Activated CD8-positive, alpha-beta memory T cell treated with anti-CD3 and anti-CD28 coated beads for 48 hours (primary cell): ENCODE measurements at regions not wholly inside any gene's neighbourhood (a gene's known extent, or its start where the extent isn't known, plus 50 kb on each side); places are given as distances from the start of the nearest gene placed in this dataset.
"Not testable (repeated sequence)": the region's sequence is repeated elsewhere in the genome, so short reads cannot be mapped to it uniquely, and the experiment has no call there.

ENCODE experiments used
- DNase-seq, 3 experiments: peaks; one replicate each; pipeline ENCODE4 v3.0.0-alpha.2; 2020; ENCODE audit warnings: low read depth in 2 of 3, low spot score in 2 of 3

DNA sequence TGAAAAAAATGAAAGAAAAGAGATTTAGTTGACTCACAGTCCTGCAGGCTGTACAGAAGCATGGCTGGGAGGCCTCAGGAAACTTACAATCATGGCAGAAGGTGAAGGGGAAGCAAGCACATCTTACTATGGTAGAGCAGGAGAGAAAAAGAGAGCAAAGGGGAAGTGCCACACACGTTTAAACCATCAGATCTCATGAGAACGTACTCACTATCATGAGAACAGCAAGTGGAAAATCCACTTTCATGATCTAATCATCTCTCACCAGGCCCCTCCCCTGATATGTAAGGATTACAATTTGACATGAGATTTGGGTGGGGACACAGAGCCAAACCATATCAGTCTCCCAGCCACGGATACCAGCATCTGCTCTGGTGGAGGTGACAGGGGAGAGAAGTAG lies 50.8 kb upstream of the CPOX start:
- DNase-seq, result no peak

DNA sequence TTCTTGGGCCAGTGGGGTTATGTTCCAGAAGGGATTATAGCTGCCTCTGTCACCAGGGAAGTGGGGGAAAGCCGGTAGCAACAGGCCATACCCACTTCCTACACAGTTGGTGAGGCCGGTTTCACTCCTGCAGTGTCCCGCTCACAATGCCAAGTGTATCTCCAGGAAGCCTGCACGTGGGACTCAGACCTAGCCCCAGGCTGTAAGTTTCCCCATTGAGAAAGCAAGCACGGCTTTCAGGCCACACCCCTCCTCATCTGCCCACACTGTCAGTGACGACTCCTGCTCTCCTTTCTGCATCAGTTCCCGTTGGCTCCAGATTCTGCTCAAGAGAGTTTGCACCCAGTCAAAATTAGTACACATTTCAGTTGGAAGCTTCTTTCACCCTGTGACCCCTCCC lies 51.6 kb upstream of the CPOX start:
- DNase-seq, result no peak

DNA sequence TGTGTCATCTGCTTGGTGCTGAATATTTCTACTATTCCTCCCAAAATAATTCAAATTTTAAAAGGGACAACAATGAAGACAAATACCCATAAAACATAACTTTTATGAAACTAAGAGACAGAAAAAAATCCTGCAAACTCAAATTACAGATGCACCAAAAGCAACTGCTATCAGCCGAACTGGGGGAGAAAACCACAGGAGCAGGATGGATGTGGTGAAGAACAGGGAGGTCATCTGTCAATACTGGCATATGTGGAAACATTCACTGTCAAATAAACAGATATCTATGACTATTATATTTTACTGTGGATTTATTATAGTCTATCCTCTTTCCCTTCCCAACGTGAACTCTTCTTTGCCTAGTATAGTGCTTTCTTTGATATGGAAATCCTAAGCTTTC lies 53.3 kb upstream of the CPOX start:
- no peak for DNase-seq

DNA sequence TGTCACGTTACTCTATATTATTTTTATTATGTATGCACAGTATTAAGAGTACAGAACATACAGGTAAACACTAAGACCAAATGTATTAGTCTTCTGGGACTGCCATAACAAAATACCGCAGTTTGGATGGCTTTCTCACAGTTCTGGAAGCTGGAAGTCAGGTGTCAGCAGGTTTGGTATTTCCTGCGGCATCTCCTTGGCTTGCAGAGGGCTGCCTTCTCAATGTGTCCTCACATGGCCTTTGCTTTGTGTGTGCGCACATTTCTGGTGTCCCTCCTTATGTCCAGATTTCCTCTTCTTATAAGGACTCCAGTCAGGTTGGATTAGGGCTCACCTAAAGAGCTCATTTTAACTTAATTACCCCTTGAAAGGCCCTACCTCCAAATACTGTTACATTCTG lies 53.8 kb upstream of the CPOX start:
- DNase-seq, result no peak

DNA sequence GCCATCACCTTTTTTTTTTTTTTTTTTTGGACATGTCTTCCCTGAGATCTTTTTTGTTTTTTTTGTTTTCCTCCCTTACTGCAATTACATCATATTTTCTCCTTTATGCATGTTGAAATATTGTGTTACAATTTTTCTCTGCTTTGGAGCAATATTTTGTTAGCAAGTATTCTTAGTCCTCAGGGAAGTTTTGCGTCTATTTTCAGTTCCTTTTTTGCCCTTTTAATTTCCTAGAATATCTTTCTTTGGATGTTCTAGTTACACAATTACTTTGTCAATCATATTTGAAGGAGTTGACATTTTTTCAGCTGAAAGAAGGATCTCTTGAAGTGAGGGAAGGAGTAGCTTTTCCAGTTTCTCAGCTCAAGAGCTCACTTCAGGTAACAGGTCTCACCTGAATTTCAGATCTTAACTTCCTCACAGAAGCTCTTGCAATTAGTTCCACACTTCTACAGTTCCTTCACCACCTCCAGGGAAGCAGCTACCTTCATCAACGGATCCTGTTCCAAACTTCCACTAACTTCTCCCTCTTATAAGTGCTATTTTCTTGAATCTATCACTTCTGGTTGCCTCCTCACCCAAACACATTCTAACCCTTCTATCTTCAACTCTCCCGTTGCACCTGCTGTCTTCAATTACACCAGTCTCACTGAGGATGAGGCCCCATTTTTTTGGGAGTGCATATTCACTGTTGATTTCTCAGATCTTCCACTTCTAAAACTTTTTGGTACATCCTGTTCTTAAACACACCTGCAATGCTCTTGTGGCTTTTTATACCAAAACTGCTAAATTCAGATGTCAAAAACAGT lies 57.8 kb upstream of the CPOX start:
- no peak for DNase-seq

DNA sequence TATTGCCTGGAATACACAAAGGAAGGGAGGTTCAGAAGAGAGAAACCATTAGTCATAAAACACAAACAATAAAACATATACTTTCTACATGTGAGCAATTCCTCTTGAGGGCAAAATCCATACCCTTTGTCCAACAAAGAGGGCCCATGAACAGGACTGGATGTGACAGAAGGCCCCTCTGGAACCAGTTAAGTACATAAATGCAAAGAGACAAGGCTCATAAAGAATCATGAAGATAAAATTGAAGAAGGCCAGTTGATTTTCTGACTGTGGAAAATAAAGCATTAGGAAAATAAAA lies 58.3 kb upstream of the CPOX start:
- DNase-seq, result no peak

DNA sequence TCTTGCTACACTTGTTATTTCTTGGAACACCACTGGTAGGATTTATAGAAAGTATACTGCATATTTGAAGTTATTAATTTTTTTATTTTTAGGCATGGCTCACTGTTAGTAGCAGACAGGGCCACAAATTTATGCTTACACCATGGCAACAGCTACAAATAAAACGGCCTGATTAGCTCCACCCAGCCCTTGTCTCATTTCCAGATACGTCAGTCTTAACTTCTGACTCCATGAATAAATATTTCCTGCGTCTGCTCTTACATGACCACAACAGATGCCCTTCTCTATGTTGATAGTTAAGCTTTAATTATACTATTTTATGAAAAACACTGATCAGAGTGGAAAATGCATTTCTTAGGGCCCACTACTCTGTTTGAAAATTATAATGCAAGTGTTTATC lies 62.3 kb upstream of the CPOX start:
- no peak for DNase-seq

DNA sequence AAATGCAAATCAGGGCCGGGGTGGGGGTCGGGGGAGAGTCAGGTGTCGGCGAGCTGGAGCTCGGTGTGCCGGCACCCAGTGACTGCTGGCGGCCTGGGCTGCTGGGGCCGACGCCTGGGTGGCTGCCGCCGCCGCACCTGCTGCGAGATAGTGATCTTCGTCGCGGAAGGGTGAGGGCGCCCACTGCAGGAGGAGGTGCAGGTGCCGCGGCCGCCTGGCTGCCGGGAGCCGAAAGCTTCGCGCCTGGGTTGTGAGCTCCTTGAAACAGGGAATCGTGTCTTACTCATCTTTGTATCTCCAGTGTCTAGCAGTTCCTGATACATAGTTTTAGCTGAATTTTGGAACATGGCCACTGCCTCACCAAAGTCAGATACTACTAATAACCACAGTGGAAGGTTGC lies 64.0 kb upstream of the CPOX start:
- DNase-seq, result peak in 2 of 3 experiments; percentile 6 to 11

DNA sequence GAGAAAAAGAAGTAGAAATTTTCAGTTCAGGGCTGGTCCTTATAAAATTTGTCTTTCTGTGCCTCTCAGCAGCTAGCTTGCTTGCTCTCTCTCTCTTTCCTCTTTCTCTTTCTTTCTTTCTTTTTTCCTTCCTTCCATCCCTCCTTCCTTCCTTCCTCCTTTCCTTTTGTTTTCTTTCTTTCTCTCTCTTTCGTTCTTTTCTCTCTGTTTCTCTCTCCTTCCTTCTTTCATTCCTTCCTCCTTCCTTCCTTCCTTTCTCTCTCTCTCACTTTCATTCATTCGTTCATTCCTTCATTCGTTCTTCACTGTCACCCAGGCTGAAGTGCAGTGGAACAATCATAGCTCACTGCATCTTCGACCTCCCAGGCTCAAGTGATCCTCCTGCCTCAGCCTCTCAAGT lies 69.3 kb upstream of the CPOX start:
- no peak for DNase-seq

DNA sequence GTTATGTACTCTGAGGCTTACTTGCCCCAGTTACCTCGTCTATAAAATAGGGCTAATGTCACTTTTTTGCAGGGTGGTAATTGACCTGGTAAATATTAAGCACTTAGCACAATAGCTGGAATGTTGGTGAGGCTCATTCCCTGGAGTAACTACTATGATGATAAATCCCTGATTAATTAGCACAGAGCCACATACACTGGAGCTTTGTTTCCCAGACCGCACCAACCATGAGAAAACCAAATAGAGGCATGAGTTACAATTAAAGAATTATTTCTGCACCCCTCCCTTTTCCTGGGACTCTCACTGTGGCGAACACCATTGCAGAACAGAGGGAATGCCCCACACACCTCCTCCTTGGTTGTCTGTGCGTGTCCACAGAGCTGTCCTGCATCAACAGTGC lies 76.6 kb upstream of the CPOX start:
- DNase-seq, result no peak

DNA sequence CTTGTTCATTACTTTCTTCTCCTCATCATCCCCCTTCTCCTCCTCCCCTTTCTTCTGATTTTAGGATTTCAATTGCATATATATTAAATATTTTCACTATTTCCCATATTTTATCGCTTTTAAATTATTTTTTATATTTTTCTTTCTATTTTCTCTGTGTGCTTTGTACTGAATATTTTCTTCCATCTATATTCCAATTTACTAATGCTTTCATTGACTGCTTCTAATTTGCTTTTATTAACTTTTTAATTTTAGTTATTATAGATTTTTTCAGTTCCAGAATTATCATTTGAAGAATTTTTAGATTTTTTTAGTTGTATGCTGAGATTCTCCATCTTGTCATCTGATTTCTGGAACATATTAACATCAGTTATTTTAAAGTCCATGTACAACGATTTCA lies 83.2 kb upstream of the ST3GAL6 start:
- DNase-seq, result no peak

DNA sequence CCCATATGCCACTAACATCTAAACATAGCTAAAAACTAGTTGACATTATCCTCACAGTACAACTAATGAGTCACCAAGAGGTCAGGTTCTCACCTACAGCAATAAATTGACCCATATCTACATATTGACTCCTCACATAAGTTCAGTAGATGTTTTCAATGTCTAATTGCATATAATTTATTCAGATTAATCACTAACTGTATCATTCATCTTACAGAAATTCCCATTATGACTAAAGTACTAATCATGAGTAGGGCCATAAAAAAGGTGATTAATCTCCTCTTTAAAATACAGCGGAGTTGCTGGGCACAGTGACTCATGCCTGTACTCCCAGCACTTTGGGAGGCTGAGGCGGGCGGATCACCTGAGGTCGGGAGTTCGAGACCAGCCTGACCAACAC lies 82.4 kb upstream of the ST3GAL6 start:
- DNase-seq, result no peak

DNA sequence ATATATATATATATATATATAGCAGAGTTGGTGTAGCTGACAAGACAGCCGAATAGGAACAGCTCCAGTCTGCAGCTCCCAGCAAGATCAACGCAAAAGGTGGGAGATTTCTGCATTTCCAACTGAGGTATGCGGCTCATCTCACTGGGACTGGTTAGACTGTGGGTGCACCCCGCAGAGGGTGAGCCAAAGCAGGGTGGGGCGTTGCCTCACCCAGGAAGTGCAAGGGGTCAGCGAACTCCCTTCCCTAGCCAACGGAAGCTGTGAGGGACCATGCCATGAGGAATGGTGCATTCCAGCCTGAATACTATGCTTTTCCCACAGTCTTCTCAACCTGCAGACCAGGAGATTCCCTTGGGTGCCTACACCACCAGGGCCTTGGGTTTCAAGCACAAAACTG lies 81.7 kb upstream of the ST3GAL6 start:
- DNase-seq, result no peak

DNA sequence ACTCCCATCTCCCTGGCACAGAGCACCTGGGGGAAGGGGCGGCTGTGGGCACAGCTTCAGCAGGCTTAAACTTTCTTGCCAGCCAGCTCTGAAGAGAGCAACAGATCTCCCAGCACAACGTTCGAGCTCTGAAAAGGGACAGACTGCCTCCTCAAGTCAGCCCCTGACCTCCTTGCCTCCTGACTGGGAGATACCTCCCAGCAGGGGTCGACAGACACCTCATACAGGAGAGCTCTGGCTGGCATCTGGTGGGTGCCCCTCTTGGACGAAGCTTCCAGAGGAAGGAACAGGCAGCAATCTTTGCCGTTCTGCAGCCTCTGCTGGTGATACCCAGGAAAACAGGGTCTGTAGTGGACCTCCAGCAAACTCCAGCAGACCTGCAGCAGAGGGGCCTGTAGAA lies 80.7 kb upstream of the ST3GAL6 start:
- not testable (repeated sequence) for DNase-seq

DNA sequence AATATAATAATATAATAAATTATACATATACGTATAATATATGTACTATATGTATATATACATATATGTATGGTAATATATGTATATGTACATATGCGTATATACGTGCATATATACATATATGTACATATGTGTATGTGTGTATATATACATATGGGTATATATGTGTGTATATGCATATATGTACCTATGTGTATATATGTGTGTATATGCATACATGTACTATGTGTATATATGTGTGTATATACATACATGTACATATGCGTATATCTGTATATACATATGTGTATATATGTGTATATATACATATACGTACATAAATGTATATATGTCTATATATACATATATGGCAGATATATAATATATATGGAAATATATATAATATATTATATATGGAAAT lies 74.8 kb upstream of the ST3GAL6 start:
- no peak for DNase-seq

DNA sequence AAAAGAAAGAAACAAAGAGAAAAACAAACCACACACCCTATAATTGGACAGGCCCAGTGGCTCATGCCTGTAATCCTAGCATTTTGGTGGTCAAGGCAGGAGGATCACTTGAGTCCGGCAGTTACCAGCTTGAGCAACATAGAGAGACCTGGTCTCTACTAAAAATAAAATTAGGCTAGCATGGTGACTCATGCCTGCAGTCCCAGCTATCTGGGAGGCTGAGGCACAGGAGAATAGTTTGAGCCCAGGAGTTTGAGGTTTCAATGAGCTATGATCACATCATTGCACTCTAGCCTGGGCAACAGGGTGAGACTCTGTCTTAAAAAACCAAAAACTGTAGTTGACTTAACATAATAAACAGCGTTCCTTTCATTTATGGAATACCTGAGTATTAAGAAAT lies 72.3 kb upstream of the ST3GAL6 start:
- no peak for DNase-seq

DNA sequence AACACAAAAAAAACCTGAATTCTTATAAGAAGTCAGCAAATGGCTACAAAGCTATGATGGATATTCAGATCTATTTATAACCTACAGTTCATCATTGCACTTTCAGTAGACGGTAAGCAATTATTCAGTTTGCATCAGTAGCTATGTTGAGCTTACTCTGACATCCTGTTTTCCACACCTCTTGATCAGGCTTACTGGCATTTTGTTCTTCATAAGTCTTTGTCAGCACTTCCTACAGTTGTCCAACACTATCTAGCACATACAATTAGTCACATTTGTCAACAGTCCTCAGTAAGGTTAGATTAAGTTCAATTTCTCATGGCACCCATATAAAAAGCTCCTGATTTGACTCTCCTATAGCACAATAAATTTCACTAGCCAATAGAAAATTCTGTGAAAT lies 71.2 kb upstream of the ST3GAL6 start:
- no peak for DNase-seq

DNA sequence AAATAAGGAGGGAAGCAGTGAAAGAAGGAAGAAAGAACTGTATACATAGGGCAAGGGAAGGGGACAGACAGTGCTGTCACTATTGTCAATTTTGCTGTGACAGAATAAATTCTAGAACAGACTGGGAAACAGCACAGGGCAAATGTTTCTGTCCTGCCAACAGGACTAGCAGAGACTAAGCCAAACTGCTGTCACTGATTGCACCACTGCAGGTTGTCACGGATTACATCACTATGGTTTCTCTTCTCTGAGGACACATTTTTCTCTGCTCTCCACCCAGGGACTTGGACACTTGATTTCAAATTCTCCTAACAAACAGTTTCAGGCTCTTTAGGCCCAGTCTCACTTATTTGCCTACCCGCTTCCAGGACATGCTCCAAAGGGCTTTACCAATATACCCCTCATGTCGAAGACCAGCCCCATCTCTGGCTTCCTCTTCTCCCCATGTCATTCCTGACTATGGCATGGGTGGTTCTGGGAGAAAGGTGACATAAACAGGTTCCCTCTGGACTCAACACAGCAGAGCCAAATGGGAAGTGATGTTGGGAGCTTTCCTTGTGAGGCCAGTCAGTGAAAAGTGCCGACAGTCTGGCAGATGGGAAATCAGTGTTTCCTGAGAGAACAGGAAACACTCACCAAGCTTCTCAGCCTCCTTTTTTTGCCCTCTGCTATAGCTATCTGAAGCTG lies 70.2 kb upstream of the ST3GAL6 start:
- DNase-seq, result no peak

DNA sequence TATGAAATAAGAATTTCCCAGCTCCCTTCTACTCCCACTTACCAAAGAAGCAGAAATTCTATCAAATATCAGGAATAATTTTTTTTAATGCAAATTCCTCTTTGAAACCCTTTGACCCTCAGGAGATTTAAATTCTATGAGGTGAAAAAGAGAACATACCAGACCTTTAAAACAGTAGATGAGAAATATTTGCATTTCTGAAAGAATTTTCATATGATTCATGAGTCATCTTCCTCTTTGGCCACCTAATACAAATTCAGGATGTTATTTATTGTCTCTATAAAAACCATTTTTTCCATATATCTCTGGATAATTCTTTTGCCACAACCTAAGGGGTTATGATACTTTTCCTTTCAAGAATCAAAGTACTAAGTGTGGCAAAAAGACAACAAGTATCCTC lies 67.3 kb upstream of the ST3GAL6 start:
- no peak for DNase-seq

DNA sequence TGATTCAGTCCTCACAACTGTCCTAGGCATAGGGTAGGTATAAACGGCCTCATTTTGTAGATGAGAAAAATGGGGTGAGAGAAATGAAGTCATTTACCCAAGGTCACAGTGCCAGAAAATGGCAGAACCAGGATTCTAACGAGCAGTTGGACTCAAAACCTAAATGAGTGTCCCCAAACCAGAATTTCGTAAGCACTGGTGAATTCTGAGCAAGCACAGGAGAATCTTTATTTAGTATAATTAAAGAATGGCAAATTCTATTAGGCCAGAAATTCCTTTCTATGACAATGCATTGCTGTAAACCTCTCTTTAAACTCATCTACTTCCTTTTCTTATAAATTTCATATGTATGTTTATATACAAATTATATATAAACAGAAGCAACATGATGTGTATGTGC lies 66.8 kb upstream of the ST3GAL6 start:
- DNase-seq, result not testable (repeated sequence)

DNA sequence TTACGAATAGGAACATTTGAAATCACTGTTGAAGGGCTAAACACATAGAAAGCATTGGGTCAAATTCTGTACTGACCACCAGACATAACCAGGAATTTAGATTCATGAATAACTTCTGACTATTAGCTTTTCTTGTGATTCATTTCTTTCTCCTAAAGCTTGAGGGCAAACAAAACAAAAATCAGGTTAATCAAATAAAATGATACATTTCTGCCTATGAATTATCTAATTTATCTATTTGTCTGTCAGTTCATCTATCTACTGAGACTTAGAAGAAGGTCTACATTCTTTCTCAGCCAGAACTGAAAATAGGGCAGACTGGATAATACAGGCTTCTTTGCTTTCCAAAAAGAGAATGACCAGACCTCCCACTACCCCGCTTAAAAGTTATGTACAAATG lies 65.9 kb upstream of the ST3GAL6 start:
- no peak for DNase-seq

DNA sequence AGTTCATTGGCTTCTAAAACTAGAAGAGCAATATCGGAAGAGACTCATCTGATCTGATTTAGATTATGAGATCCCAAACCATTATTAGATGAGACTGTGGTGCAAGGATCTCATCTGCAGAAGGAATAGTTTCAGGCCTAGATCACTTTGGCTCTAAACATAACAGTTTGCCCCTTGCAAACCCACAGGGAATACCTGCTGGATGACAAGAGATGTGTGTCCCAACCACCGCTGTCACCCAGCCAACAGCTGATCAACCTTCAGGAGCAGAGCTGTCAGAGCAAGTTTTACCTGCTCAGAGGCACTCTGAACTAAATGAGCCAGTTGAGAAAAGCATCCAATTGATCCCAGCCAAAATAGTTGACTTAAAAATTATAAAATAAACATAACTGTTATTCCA lies 64.0 kb upstream of the ST3GAL6 start:
- no peak for DNase-seq

DNA sequence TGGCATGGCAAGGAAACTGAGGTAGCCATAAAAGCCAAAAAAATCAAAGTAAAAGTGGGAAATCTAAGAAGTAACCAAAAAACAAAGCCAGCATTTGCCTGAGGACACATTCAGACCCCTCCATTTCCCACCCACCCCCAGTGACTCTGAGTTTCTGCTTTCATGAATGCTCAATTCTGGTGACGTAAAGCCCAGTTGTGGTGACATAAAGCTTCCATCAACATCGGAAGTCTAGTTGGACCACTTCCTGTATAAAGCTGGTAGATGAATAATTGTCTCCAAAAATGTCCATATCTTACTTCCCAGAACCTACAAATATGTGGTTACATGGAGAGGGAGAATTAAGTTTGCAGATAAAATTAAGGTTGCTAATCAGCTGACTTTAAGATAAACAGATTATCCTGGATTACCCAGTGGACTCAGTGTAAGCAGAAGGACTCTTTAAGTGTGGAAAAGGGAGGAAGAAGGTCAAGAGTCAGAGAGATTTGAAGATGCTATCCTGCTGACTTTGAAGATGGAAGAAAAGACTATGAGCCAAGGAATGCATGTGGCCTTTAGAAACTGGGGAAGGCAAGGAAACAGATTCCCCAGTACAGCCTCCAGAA lies 62.0 kb upstream of the ST3GAL6 start:
- DNase-seq, result no peak
